OCI-LY1 (cell line): ENCODE measurements at regions not wholly inside any gene's neighbourhood (a gene's known extent, or its start where the extent isn't known, plus 50 kb on each side); places are given as distances from the start of the nearest gene placed in this dataset.

Experiments
- CTCF ChIP-seq: fragments of 200-600 bp; sonication (generic), shearing (Covaris generic); IDR thresholded peaks from 2 replicates; pipeline ENCODE4 v1.5.1; 2017; ENCODE audit warnings: mild to moderate bottlenecking, antibody characterized with exemption, low read length, moderate library complexity, mixed read lengths
- EZH2 ChIP-seq: fragments of 200-600 bp; sonication (generic), shearing (Covaris generic); IDR thresholded peaks from 2 replicates; pipeline ENCODE4 v1.8.0; 2017; ENCODE audit warnings: borderline replicate concordance, mixed run types, mild to moderate bottlenecking, antibody characterized with exemption, low read length, moderate library complexity, mixed read lengths

DNA sequence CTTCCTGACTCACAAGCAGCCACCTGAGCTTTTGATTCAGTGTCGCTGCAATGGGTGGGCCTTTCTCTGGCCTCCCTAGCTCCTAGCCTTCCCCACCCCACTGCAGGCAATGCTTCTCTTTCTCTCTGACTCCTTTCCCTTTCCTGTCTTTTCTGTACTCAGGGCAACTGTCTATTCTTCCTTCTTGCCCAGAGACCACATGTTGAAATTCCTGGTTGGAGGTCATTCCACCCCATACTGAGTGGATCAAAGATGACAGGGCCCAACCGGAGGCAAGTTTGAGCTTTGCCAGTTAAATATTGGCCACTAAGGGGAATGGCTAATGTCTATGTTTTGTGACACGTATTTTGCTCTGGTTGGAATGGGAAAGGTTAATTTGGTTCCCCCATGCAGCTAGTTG lies 65.2 kb upstream of the ARID1A start:
- TF ChIP-seq EZH2 (no peak), CTCF (no peak)
